ENCODE measurements at regions not wholly inside any gene's neighbourhood (a gene's known extent, or its start where the extent isn't known, plus 50 kb on each side); places are given as distances from the start of the nearest gene placed in this dataset.

- Histone ChIP-seq H3K27ac (no peak overlapping the region), H3K4me1 (peaks cover 12 to 17% of the 10 kb centered on the region in 2 donors), H3K36me3 (no peaks in the 10 kb centered on the region), H3K9me3 (no peaks in the 10 kb centered on the region), H3K27me3 (no peaks in the 10 kb centered on the region), H3K4me3 (no peak overlapping the region)
- intact Hi-C loops (cut with DNase I; ENCODE audit: low total_unique reads) (no loop called here), in situ Hi-C loops (cut with MboI; ENCODE audit: low sequenced_read_pairs in 4 of 4) (no loop called here)
- DNase-seq, result no peak
- no peak for ATAC-seq
- TF ChIP-seq POLR2A (IDR thresholded peaks at IDR 0.05), result no peak
- no peak for TF ChIP-seq CTCF (IDR thresholded peaks at IDR 0.05 in 4 of 5, conservative IDR thresholded peaks at IDR 0.05 in 1 of 5)
These were observed 67.5 kb upstream of the ACTBL2 start for GRCh38 chr5:57550132-57550531.

- Histone ChIP-seq H3K36me3 (no peaks in the 10 kb centered on the region), H3K27ac (no peak overlapping the region)
These were observed 67.0 kb upstream of the ACTBL2 start for GRCh38 chr5:57549566-57549965.

GRCh38 chr5:57540823-57541222 lies 58.2 kb upstream of the ACTBL2 start:
- ATAC-seq (no peak), DNase-seq (no peak)
- intact Hi-C loops (cut with DNase I; ENCODE audit: low total_unique reads) (no loop called here), in situ Hi-C loops (cut with MboI; ENCODE audit: low sequenced_read_pairs in 4 of 4) (no loop called here)
- Histone ChIP-seq H3K27ac (no peak overlapping the region), H3K36me3 (no peaks in the 10 kb centered on the region), H3K4me3 (no peak overlapping the region), H3K27me3 (no peaks in the 10 kb centered on the region), H3K9me3 (no peaks in the 10 kb centered on the region), H3K4me1 (no peaks in the 10 kb centered on the region)
- TF ChIP-seq CTCF (IDR thresholded peaks at IDR 0.05 in 4 of 5, conservative IDR thresholded peaks at IDR 0.05 in 1 of 5), result no peak
- no peak for TF ChIP-seq POLR2A (IDR thresholded peaks at IDR 0.05)

More at GRCh38 chr5:57549566-57549965, 67.0 kb upstream of the ACTBL2 start:
- TF ChIP-seq POLR2A (IDR thresholded peaks at IDR 0.05) (no peak), CTCF (IDR thresholded peaks at IDR 0.05 in 4 of 5, conservative IDR thresholded peaks at IDR 0.05 in 1 of 5) (no peak)
- ATAC-seq, result no peak
- no peak for DNase-seq
- intact Hi-C loops (cut with DNase I; ENCODE audit: low total_unique reads) (no loop called here), in situ Hi-C loops (cut with MboI; ENCODE audit: low sequenced_read_pairs in 4 of 4) (no loop called here)
- H3K9me3 ChIP-seq, result no peaks in the 10 kb centered on the region
- no peaks in the 10 kb centered on the region for H3K27me3 ChIP-seq
- peaks cover 12 to 17% of the 10 kb centered on the region in 2 donors for H3K4me1 ChIP-seq
- no peak overlapping the region for H3K4me3 ChIP-seq

GRCh38 chr5:57539281-57539701 lies 56.7 kb upstream of the ACTBL2 start:
- ATAC-seq, result no peak
- Histone ChIP-seq H3K27ac (no peak overlapping the region), H3K4me1 (no peaks in the 10 kb centered on the region), H3K9me3 (no peaks in the 10 kb centered on the region), H3K36me3 (no peaks in the 10 kb centered on the region), H3K4me3 (no peak overlapping the region), H3K27me3 (no peaks in the 10 kb centered on the region)
- no peak for DNase-seq
- no peak for TF ChIP-seq POLR2A (IDR thresholded peaks at IDR 0.05)
- no peak for TF ChIP-seq CTCF (IDR thresholded peaks at IDR 0.05 in 4 of 5, conservative IDR thresholded peaks at IDR 0.05 in 1 of 5)
- in situ Hi-C loops (cut with MboI; ENCODE audit: low sequenced_read_pairs in 4 of 4) (no loop called here), intact Hi-C loops (cut with DNase I; ENCODE audit: low total_unique reads) (no loop called here)

GRCh38 chr5:57538341-57538955 lies 55.8 kb upstream of the ACTBL2 start:
- intact Hi-C loops (cut with DNase I; ENCODE audit: low total_unique reads) (no loop called here), in situ Hi-C loops (cut with MboI; ENCODE audit: low sequenced_read_pairs in 4 of 4) (no loop called here)
- no peak for ATAC-seq
- DNase-seq, result no peak
- TF ChIP-seq POLR2A (IDR thresholded peaks at IDR 0.05) (no peak), CTCF (IDR thresholded peaks at IDR 0.05 in 4 of 5, conservative IDR thresholded peaks at IDR 0.05 in 1 of 5) (no peak)
- no peak overlapping the region for H3K4me3 ChIP-seq
- H3K27ac ChIP-seq, result no peak overlapping the region
- H3K4me1 ChIP-seq, result no peaks in the 10 kb centered on the region
- no peaks in the 10 kb centered on the region for H3K36me3 ChIP-seq
- no peaks in the 10 kb centered on the region for H3K9me3 ChIP-seq
- no peaks in the 10 kb centered on the region for H3K27me3 ChIP-seq
